DMS 273 (cell line): ENCODE measurements at regions not wholly inside any gene's neighbourhood (a gene's known extent, or its start where the extent isn't known, plus 50 kb on each side); places are given as distances from the start of the nearest gene placed in this dataset.
A peak's percentile ranks its signal among the peaks of the same experiment; 100 is the strongest.
"Not testable (repeated sequence)": the region's sequence is repeated elsewhere in the genome, so short reads cannot be mapped to it uniquely, and the experiment has no call there.

ENCODE experiments used
- DNase-seq: peaks from one replicate; lab custom pipeline; 2025; ENCODE audit not compliant: unreplicated experiment; lab: John Stamatoyannopoulos, UW

DNA sequence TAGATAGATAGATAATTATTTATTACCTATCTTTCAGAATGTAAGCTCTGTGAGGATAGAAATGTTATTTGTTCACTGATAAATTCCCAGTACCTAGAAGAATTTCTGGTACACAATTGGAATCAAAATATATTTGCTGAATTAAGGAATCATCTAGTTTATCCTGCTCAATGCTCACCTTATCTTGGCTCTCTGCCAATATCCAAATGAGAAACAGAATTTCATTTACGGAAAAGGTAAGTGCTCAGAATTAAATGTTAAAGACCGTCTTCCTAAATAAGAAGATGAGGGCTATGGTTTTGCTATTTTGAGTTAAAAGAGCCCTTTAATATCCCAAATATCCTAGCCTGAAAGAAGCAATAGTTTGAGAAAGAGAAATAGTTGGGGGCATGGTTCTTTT, 232.1 kb upstream of the PDE4D start:
- no peak for DNase-seq

DNA sequence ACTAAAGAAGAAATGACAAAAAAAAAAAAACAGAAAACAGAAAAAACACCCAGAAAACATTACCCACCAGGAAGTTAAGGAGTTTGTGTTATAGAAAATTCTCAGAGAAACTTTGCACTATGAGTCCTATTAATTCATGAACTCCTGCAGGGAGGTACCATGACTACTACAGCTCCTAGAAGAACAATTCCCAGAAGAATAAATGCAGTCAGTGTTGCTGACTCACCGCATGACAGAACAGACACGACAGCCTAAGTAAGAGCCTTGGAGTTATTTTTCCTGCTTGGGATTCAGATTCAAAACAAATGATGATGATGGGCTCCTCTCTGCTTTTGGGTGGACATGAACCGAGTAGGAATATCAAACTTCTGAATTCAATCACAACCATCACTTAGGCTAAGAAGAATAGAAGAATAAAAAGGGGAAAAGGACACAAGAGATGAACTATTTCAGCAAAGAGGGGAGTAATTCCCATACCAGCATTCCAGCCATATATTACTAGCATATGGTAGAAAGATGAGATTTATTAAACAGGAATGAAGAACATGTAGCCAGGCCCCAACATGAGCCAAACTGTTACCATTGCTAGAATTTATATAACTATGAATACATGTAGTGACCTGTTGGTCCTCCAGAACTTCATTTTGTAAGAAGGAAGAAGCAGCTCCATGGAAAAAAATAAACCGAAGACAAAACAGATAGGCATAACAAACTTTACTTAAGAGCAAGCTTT, 209.6 kb upstream of the PDE4D start:
- peak; percentile 4 for DNase-seq

DNA sequence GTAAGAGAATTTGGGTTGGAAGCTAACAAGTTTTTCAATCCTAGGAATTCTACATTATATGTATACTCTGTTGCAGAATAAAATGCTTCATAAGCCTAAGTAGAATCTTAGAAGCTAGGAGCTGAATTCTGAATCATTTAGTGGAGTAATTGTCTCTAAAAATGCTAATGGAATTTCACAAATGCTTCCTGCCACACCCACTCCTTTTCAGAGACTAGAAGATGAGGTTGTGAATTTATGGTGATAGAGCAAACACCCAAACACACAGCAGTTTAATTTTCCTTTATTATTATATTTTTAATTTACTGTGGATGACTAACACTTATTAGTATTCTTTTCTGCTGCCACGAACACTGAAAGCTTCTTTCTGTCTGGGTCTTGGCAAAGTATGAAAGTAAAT, 208.0 kb upstream of the PDE4D start:
- no peak for DNase-seq

DNA sequence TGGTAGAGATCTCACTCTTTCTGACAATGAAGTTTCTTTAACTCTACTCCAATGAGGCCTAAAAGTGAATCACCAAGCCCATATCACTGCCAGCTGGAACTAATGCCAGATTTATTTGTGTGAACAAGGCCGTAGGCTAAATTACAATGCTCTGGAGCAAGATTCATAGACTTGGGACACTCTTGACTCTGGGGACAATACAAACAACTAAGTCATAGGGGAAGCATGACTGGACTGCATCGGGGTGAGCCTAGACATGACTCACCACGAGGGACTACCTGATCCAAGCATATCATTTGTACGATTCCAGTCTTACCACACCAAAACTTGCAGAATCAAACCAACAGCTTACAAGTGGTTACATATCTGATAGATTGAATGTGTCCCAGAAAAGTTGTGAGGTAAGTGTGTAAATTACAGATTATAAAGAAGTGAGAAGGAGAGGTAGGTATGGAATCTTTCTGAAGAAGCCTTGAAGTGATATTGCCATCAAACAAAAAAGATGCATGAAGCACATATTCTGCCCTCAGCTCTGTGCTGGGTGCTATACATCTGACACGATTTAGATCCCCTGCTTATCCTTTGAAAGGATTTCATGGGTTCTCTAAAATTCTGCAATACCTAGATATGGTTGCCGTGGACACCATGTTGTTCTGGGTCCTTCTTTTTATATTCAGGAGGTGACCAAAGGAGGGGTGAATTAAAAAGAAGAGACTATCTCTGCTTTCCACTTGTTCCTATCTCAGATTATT, 199.3 kb upstream of the PDE4D start:
- no peak for DNase-seq

DNA sequence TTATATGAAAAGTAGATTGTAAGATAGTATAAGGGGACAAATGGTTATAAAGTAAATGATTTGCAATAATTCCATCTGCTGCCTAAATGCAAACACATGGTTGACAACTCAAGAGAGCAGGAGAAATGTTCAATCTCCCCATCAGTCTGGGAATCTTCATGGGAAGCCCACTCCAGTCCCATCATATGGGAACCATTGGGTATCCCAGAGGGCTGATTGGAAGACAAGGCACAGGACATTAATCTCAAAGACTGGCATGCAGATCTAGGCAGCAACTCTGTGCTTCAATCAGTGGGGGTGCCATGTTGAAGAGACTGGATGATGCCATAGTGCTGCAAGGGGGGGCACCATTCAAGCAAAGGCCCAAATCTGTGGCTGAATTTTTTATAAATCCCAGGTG, 193.1 kb upstream of the PDE4D start:
- DNase-seq, result no peak

DNA sequence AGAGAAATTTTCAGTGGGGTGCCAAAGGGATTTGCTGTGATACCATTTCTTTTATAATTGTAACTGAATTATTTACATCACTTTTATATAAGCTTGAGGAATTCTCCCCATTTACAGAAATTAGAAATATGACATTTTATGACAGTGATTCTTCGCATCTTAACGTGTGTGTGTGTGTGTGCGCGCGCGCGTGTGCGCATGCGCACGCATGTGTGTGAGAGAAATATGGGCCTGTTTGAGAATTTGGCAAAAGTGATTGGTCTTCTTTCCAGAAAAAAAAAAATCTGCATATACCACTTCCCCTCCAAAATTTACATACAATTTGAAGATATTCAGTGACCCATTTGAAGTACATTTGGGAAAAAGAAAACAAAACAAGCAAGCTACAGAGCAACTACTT, 190.7 kb upstream of the PDE4D start:
- no peak for DNase-seq

DNA sequence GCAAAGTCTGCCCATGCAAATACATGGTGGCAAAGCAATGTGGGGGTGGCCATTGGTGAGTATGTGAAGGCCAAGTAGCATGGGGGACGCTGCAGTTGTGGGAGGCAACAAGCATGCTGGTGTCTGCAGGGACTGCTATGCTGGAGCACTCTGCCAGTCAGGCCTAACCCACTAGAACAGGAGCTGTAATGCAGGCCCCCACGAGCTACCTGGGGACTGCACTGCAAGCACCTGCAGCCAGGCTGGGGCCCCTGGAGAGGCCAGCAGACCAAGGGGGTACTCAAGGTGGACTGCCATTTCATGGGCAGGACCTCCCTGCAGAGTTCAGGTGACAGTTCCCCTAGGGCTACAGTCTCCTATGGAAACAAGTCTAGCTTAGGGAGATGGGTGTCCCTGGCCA, 183.8 kb upstream of the PDE4D start:
- no peak for DNase-seq

DNA sequence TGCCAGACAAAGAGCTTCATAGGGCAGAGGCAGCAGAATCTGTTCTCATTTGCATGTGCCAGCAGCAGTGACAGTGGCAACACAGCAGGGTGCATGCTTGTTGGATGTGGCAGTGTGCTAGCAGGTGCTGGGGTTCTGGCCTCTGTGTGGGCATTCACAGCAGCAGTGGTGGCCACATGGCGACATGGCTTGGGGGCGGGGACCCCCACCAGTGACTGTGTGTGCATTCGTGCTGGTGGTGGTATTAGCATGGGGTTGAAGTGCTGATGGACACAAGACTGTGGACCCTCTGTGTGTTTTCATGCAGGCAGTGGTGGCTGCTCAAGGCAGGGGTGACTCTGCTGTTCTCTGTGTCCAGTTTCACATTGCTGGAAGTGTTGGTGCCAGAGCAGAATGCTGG, 183.2 kb upstream of the PDE4D start:
- DNase-seq, result no peak

DNA sequence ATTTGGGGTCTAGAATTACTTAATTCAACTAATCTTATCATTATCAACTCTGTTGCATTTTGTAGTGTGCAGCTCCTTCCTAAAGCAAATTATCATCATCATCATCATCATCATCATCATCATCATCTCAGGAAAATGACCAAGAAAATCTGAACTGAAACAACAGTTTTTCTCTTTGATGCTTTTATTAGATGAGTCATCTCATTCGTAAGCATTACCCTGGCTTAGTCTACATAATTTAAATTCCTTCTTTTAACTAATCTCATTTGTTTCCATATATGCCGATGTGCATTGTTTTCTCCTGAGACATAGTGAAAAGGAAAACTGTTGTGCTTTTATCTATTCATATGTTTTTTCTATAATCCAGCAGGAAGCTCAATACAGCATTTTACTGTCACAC, 173.0 kb upstream of the PDE4D start:
- no peak for DNase-seq

DNA sequence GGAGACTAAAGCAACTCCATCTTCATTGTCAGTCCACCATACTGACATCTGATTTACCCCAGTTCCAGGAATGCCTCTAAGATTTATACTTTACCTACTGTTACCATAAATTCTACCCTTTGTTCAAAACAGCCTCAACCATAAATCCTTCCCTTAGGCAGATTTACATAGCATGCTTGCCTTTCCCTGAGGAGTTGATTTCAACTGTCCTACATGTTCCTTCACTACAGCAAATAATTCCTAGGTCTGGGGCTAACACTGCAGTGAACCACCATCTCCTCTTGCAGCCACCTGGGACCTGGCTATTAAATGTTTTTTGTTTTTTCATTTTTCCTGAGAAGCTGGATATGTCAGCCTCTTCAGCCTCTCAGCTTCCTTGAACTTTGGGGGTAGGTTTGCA, 166.9 kb upstream of the PDE4D start:
- DNase-seq, result no peak

DNA sequence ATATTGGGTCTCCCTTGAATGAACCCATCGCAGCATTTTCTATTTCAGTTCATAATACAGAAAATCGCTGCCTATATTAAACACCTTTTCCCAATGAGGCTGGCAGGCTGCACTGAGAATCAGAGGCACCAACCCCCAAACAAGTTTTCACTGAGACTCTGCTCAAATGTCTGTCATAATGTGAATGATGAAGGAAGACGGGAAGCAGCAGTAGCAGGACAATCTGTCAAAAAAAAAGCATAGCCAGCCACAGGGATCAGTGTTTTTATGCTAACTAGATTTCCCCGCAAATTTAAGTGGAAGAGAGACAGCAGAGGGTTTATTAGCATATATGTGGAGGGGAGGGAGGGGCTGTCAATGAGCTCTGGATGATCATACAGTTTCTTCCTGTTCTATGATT, 162.7 kb upstream of the PDE4D start:
- no peak for DNase-seq

DNA sequence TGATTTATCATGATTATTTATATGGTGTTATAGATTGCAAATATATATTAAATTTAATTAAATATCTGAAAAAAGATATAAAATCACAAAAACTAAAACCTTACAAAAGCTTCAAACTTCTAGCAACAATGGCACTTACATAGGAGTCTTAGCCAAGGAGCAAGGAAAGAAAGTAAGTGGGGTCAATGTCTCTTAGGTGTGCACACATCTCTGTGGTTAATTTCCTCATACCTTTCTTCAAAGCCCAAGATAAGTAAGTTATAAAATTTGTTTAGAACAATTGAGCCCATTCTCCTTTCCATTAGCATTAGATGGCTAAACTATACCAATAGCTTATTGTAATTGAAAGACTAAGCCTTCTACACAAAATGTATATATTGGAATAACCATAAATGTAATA, 161.6 kb upstream of the PDE4D start:
- DNase-seq, result no peak

DNA sequence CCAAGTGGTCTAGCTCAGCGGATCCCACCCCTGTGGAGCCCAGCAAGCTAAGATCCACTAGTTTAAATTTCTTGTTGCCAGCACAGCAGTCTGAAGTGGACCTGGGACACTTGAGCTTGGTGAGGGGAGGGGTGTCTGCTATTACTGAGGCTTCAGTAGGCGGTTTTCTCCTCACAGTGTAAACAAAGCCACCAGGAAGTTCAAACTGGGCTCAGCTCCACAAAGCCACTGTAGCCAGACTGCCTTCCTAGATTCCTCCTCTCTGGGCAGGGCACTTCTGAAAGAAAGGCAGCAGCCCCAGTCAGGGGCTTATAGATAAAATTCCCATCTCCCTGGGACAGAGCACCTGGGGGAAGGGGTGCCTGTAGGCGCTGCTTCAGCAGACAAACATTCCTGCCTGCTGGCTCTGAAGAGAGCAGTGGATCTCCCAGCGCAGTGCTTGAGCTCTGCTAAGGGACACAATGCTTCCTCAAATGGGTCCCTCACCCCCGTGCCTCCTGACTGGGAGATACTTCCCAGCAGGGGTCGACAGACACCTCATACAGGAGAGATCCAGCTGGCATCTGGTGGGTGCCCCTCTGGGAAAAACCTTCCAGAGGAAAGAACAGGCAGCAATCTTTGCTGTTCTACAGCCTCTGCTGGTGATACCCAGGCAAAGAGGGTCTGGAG, 148.6 kb upstream of the PDE4D start:
- DNase-seq, result not testable (repeated sequence)

DNA sequence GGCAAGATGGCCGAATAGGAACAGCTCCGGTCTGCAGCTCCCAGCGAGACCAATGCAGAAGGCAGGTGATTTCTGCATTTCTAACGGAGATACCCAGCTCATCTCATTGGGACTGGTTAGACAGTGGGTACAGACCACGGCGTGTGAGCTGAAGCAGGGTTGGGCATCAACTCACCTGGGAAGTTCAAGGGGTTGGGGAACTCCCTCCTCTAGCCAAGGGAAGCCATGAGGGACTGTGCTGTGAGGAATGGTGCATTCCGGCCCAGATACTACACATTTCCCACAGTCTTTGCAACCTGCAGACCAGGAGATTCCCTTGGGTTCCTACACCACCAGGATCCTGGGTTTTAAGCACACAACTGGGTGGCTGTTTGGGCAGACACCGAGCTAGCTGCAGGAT, 148.0 kb upstream of the PDE4D start:
- not testable (repeated sequence) for DNase-seq

DNA sequence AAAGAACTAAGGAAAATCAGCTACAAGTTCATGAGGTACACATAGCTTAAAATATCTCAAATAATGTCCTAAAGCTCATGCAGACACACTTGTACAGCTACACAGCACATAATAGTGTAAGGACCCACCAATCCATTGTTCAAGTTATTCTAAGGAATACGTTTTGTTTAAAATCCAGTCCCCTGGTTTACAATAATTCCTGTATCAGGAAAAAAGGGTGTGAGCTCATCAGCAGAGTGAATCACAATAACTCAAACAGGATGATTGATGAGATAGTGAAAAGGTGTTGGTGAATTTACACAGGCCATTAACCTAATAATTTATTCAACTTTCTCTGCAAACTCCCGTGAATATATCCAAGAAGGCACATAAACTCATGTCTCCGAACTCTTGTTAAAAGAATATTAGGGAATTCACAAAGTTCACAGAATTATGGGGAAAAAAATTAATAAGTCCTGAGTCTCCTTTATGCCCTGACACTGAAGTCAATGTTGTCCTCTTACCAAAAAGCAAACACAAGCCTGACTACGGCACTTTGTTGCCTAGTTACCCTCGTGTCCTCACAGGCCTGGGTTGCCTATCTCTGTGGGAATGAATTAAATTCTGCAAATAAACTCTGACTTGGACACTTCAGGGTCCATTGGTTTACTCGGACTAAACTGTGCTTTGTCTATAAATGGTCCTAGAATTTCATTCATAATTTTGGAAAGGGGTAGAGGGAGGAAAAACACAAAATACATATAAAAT, 142.8 kb upstream of the PDE4D start:
- DNase-seq, result no peak

DNA sequence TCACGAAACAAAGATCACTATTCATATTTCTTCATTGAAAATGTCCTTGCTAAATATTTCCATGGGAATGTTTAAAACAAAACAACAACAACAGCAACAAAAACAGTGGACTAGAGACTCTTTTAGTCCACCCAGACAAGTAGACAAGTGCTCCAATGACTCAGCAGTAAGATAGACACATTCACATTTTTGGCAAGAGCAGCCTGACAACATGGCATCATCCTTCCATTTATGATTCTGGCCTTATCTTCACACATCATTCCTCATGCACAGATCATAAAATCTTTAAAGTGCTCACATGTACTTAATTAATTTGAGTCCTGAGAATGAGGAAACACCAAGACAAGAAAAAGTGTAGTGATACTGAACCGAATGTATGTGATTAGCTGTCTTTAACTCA, 132.6 kb upstream of the PDE4D start:
- DNase-seq, result no peak

DNA sequence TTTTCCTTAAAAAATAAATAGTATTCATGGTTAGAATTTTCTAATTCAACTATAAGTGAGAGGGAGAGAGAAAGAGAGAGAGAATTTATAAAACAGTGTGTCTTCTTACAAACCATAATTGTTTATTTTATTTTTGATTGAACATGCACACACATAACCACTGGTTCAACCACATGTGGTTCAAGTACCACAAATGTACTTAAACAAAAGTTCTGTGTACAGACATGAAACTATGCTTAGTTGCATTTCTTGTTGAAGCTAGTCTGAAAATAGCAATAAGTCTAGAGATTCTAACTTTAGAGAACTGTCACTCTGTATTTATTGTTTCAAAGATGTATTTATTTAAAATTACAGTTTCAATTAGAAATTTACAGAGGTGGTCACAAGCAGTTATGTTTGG, 130.6 kb upstream of the PDE4D start:
- no peak for DNase-seq

DNA sequence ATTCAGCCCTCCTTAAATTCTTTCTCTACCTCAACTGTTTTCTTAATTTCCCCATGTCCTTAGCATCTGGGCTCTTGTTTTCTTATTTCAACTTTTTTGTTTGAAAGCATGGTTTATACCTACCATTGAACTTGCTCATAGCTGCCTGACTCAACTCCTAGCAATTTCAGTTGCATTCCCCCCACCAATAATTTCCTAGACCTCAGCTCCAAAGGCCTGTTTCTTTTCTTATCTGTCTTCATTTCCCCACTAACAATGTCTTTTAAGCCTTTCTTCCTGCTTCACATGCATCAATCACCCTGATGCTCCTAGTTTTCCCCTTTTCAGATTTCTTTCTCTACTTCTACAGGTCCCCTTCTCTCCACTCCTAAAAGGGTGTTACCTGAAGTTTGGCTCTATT, 129.7 kb upstream of the PDE4D start:
- DNase-seq, result no peak

DNA sequence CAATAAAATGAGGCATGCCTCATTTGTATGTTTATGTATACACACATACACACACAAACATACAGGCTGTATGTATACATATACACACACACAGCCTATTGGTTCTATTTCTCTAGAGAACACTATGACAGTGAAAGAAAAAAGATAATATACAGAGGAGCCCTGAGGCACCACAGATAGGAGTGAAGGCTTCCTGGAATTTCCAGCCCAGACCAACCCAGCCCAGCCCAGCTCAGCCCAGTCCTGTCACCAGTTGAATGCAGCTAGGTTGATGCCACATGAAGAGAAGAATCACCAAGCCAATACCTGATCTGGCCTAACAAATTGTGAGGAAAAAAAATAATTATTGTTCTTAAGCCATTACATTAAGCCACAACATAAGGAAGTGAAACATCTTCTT, 126.9 kb upstream of the PDE4D start:
- no peak for DNase-seq

DNA sequence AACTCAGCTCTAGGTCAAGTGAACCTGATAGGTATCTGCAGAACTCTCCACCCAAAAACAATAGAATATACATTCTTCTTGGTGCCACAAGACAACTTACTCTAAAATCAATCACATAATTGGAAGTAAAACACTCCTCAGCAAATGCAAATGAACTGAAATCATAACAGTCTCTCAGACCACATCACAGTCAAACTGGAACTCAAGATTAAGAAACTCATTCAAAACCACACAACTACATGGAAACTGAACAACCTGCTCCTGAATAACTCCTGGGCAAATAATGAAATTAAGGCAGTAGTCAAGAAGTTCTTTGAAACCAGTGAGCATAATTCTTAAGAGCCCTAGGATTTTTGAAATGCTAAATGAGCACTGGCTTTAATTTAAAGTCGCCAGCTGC, 125.4 kb upstream of the PDE4D start:
- DNase-seq, result not testable (repeated sequence)

DNA sequence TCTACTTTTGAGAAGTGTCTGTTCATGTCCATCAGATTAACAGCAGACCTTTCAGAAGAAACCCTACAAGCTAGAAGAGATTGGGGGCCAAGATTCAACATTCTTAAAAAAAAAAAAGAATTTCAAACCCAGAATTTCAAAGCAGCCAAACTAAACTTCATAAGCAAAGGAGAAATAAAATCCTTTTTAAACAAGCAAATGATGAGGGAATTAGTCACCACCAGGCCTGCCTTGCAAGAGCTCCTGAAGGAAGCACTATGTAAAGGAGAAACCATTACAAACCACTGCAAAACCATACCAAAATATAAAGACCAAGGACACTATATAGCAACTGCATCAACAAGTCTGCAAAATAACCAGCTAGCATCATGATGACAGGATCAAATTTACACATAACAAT, 124.6 kb upstream of the PDE4D start:
- no peak for DNase-seq

DNA sequence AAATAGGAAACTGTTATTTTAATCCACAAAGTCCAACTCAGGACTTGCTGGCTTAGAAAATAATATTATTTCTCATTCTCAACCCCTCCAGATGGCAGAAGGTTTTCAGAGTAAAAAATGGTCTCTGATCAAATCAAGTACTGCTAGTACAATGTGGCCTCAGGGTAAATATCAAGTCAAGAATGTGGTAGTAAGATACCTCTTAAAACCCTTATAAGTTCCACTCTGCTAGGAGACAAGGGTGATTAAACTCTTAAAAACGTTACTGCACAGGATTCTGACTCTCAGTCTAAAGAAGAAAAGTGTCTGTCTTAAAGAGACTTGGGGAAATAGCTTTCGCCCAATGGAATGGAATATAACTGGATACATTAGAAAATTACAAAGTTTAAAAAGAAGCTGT, 120.8 kb upstream of the PDE4D start:
- DNase-seq, result no peak
